GM21423 (cell line): ENCODE measurements at regions not wholly inside any gene's neighbourhood (a gene's known extent, or its start where the extent isn't known, plus 50 kb on each side); places are given as distances from the start of the nearest gene placed in this dataset.
"Not testable (repeated sequence)": the region's sequence is repeated elsewhere in the genome, so short reads cannot be mapped to it uniquely, and the experiment has no call there.

Source experiments
- ATAC-seq: cut with Tn5 transposase; IDR thresholded peaks from one replicate; pipeline ENCODE4 v1.9.1; 2021; ENCODE audit warnings: mild to moderate bottlenecking, moderate library complexity; ENCODE audit not compliant: unreplicated experiment

DNA sequence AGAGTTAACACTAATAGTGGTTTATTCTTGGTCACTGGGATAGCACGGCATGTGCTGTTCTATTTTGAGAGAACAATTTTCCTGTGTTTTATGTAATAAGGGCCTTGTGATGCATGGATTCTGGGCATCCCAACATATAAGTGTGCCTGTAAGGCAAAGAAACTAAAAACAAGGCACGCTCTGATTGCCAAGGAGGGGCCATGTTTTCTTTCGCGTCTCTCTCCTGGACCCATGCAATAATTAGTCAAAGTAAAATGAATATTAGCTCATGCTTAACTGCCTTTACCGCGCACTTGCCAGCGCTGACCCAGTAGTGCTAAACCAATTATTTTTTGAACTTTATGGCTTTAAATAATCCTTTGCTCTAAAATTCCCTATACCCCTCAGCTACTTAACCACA lies 140.9 kb downstream of the PSAT1 start:
- no peak for ATAC-seq

DNA sequence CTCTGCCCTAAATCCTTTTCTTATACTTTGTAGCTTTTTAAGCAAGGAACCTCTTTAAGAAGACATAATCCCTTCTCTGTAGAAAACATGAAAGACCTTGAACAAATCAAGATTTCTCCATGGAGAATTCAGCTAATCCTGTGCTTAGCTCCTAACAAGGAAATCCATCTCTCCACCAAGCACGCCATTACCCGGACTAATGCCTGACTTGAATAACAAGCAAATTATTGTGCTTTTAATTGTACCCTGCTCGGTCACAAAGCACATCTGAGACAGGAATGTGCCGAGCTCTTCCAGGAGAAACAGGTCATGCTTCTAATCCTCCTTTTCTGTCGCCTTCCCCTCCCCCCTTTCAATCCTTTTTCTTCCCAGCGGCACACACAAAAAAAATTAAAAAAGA lies 141.3 kb downstream of the PSAT1 start:
- ATAC-seq, result no peak

DNA sequence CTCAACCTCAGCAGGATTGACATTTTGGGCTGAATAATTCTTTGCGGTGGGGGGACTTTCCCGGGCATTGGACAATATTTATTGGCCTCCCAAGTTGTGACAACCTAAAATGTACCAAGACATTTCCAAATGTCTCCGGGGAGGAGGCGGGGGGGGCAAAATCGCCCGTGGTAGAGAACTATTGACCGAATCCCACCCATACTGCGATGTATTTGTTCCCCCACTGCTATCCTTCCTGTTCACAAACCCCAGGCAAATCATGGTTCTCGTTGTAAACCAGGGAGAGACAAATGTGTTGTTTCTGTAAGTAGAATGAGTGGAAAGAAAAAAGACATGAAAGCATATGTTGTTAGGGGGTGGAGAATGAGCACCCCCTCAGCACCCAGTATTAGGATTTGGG lies 141.9 kb downstream of the PSAT1 start:
- no peak for ATAC-seq

DNA sequence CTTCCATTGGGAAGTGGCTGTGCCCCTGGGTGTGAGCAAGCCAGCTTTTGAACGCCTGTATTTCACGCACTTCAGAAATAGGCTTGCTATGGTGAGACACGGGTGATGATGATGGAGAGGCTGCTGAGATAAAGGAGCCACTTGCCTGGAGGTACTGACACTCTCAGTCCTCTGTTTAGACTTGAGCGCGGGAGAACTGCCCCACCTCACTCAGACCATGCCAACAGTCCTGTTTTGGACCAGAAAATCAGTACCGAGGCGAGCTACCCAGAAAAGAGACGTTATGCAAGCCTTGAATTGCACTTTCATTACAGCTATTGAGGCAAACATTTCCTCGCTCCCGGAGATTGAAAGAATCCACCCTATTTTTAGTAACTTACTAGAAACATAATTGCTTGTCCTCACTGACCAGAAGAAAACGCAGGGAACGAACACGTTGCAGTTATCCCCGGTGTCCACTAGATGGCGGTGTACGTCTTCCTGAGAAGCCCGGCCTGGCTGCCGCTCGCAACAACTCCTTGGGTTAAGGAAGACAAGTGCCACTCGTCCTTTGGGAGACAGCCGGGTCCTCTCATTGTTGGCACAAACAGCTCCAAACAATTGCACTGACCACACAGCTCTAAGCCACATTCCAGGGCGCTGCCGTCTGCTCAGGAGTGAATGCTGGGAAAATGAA lies 142.4 kb downstream of the PSAT1 start:
- peak; percentile 85 for ATAC-seq

DNA sequence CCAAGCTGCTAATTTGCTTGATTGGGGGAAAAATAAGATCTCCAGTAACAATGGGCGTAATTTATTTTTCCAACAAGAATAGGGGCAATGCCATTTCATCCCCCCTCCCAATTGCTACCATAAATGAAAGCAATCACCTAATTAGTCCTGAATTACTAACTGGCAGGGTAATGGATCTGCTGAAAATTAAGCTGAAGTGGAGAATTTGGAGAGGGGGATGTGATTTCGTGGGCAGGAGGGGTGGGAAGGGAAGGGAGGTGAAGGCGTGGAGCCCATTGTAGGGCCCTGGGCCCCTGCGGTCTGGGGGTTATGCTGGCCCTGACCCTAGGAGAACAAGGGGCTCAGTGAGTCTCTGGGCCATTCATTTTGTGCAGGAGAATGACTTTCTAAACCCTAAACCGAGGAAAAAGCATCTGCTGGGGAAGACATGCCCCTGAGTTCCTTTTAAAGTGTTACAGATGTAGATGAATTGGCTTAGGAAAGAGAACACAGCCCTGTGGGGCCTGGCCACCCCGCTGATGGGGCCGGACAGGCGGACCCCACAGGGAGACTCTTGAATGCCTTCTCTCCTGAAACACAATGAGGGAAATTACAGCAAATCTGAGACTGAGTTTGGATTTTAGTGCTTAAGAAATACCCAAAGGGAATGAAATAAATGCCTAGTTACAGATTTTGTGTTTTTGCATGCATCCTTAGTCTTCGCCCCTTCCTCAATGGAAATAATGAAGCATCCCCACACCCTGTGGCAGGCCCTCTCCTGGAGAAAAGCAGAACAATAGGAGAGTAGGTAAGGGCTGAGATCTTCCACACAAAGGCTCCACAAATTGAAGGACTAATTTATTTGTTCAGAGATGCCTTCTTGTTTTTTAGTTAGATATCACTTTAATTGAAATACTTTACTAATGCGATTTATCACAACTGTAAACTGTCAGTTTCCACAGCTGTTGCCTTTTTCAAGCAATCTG lies 143.2 kb downstream of the PSAT1 start:
- ATAC-seq, result no peak

DNA sequence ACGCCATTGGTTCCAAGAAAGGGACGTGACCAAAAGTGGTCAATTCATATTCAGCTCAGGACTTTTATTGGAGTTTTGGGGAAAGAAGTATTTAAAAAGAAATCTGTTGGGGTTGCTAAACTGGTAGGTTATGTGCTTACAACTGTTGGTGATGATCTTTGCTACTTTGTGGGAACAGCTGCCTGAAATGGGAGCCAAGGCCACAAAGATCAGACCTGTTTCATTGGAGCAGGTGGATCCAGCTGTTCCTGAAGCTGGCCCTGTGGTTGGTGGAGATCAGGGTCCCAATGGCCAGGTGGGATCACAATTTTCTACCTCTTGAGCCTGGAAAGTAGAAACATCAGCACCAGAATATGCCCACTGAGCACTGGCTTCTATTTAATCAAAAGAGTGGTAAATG lies 144.5 kb downstream of the PSAT1 start:
- no peak for ATAC-seq

DNA sequence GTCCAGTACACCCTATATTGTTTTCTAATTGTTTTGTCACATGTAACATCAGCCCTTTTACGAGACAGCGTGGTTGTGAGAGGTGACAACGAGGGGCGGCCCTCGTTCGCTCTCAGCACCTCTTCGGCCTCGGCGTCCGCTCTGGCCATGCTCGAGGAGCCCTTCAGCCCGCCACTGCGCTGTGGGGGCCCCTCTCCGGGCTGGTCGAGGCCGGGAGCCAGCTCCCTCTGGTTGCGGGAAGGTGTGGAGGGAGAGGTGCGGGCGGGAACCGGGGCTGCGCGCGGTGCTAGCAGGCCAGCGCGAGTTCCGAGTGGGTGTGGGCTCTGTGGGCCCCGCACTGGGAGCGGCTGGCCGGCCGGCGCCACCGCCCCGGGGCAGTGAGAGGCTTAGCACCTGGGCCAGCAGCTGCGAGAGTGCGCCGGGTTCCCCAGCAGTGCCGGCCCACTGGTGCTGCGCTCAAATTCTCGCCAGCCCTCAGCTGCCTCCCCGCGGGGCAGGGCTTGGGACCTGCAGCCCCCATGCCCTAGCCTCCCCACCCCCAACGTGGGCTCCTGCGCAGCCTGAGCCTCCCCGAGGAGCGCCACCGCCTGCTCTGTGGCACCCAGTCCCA lies 145.0 kb downstream of the PSAT1 start:
- ATAC-seq, result no peak

DNA sequence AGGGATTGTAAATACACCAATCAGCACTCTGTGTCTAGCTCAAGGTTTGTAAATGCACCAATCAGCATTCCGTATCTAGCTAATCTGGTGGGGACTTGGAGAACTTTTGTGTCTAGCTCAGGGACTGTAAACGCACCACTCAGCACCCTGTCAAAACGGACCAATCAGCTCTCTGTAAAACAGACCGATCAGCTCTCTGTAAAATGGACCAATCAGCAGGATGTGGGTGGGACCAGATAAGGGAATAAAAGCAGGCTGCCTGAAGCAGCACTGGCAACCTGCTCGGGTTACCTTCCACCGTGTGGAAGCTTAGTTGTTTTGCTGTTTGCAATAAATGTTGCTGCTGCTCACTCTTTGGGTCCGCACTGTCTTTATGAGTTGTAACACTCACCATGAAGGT lies 145.7 kb downstream of the PSAT1 start:
- ATAC-seq, result not testable (repeated sequence)

DNA sequence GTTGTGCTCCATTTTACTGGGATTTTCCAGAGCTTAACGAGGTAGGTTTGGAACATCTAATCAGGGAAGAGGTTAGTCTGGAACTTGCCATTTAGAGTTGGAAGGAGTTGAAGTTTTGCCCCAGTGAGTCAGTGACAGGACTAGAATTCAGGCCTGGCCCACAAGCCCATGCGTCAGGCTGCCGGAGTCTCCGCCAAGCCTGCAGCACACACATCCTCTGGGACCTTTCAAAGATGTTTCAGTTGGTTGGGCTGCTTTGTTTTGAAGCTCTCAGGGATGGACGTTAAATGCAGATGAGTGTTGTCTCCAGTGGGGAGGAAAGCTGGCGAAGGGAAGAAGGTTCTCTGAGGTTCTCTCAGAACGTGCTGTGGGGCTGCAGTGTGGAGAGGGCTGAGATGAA lies 147.0 kb downstream of the PSAT1 start:
- ATAC-seq, result no peak

DNA sequence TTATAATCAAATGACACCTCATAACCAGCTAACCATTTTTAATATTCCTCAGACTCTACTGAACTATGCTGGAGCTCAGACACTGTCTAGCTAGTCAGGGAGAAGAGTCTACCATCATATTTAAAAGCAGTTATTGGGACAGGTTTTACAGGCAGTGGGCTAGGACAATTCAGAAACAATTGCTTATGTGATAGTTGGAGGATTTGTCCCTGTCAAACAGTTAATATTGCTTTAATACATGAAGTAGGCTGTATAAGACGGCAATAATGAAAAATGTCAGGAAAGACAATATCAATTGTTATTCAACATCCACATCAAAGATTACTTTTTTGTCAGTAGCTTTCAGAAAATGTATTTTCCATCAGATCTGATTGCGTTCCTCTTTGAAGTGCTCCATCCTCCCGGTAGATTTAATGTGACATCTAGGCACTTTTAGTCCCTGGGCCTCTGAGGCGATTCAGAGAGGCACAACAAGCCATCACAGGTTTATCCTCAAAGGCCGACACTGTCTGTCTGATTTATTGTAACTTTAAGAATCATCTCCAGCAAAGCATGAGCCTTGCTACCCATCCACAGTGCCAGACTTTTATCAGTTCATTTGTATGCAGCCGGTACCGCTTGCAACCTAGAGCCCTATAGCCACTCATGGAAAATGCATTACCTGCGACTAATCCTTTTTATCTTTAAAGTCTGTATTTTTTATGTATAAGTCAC lies 152.2 kb downstream of the PSAT1 start:
- no peak for ATAC-seq

DNA sequence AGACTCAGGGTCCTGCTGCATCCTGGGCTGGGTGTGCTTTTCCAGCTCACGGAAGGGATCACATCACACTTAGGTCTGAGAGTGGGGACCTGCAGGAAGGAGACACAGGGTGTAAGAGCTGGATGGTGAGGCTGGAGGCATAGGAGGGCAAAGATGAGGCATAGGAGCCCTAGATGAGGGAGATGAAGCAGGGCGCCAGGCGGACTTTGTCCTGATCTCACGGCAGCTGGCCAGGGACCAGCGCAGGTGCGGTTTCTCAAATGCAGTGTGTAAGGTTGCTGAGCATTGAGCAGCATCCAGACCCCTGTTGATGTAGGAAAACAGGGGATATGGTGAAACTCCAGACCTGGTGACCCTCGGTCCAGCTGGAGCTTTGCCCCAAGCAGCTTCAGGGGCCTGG lies 156.5 kb downstream of the PSAT1 start:
- ATAC-seq, result no peak

DNA sequence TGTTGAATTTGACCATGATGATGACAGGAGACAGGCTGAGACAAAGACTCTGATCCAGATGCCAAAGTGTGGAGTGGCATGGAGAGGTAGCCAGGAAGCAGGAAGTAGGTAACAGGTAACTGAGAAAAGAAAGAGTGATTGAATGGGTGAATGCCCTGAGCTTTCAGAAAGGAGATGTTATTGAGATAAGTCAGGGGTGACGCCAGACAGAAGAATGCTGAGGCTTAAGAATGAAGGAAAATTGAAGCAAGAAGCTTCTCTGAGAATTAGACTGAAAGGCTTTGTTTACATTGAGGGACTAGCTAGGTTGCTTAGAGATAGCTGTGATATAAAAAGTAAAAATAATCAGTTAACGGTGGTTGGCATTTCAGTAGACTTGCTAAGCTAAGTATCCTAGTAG lies 165.7 kb downstream of the PSAT1 start:
- no peak for ATAC-seq

DNA sequence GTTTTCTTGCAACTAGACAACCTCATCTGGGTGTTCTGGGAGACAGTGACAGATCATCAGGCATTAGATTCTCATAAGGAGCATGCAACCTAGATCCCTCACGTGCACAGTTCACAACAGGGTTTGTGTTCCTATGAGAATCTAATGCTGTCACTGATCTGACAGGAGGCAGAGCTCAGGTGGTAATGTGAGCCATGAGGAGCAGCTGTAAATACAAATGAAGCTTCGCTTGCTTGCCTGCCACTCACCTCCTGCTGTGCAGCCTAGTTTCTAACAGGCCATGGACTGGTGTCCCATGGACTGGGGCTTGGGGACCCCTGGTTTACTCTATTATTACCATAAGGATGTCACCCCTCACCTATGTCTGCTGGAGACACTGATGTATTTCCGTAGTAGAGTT lies 166.8 kb downstream of the PSAT1 start:
- no peak for ATAC-seq

DNA sequence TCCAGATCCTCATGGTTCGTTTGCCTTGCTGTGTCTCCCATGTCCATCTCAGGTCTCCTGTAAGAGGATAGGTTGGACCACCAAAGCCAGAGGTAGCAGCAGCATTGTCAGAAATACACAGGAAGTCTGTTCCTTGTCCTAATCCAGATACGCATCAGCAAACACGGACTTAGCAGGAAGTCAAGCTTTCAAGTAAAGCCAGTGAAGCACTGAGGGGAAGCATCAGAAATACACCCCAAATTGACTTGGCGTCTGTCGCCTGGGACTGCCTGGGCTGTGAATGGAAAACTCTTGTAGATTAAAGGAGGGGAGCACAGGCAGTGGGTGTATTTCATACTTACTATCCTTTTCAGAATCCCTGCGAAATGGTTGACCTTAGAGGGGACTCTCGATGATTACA lies 171.3 kb downstream of the PSAT1 start:
- ATAC-seq, result no peak

DNA sequence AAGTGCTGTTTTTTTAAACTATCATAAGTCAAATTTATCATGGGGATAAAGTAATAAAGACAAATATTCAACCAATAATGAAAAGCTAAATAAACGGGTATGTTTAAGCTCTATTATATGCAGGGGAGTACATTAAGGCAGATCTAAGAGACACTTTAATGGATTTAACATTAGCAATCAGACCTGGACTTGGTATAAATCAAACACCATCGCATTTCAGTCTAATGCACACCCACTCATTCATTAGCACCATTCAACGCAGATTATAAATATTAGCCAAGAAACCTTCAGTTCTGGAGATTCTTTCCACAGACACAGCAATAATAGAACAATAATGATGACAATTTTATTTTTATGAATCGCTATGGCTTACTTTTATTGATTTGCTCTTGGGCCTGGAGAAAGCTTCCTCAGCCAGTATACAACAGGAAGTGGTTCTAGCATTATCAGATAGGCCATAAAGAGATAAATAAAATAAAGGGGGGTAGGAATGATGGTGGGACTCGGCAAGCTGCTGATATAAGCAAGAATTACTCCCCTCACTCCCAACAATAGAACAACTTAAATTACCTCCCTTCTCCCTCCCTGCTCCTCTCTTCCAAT lies 172.2 kb downstream of the PSAT1 start:
- ATAC-seq, result no peak

DNA sequence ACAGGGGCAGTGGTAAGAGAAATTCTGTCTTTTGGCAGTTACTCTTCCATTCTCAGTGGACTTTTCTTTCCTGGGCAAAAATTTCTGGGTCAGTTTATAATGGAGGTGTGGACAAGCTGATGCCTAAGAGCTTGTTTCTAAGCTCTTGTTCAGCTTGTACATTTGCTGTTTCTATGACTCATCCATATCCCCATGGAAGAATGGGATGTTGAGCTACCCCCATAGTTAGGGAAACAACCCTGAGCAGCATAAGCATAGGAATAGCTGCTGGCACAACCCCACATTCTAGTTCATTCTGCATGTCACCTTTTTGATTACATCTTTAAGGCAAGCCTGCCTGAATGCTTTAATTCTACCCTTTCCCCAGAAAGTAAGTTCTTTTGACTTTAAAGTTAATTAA lies 173.3 kb downstream of the PSAT1 start:
- ATAC-seq, result no peak

DNA sequence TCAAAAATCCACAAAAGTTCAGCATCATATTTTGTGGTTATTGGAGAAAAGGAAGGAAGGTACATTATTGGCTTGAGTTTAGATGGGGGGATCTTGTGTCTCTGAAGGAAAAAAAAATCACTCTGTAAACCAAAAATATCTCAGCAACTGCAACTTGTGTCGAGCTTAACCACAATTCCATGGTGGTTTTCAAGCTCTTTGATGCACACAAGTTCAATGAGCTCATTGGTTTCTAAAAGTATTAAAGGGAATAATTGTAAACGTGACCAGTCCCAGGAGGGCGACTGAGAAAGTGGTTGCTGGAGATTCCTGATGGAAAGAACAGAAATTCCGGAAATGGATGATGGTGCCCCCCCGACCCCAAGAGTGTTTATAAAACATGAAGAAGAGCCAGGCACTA lies 173.8 kb downstream of the PSAT1 start:
- no peak for ATAC-seq

DNA sequence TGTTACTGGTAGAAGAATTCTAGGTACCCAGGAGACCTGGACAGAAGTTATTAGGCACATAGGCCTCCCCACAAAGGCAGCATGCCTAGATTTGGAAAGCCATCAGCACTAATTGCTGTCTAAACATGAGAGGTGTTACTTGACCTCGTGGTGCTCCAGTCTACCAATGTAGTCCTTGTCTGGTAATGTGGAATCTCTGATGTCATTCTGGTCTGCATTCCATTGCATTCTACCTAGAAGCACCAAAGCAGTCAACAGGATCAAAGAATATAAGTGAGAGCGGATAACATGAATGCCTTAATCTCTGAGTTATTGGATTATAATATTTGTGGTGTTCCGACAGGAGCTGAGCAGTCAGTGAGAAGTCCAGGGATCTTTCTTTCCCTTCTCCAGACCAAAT lies 175.2 kb downstream of the PSAT1 start:
- no peak for ATAC-seq

DNA sequence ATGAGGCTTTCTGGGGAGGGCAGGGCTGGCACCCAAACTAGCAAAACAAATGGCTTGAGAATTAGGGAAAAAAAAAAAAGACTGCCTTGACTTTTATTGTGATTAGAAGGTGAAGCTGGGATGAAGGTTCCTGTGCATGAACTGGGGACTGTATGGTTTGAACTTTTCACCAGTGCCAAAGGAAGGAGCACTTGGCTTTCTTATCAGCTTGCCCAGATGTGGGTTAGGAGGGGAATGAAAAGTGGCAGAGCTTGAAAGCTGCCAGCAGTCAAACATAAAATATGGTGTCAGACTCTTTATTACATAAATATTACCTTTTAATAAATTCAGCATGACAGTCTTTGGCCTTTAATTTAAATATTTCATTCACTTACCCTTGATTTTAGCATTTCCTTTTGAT lies 182.5 kb downstream of the PSAT1 start:
- no peak for ATAC-seq

DNA sequence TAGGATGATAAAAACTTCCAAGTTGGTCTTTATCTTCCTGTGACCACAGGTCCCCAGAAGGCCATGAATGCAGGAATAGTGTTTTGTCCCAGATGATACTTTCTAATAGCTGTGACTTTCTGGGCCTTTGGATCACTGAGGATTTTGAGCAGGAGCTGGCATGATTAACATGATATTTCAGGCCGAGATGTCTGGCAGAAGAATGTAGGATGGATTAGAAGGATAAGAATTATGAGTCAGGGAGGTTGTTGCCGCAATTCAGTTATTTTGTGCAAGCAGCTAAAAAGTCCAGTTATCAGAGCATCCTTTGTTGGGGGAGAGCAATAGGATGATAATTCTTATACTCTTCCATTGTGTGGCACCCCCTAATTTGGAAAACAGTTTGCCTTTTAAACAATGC lies 189.7 kb downstream of the PSAT1 start:
- no peak for ATAC-seq

DNA sequence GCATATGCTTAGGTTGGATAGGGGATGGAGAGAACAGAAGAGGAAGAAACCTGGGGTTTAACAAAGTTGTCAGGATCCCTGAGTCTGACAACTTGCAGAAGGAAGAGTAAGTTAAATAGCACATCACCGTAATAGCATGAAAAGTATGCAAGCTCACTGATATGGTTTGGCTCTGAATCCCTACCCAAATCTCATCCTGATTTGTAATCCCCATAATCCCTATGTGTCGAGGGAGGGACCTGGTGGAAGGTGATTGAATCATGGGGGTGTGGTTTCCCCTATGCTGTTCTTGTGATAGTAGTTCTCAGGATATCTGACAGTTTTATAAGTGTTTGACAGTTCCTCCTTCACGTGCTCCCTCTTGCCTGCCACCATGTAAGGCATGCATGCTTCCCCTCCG lies 193.3 kb downstream of the PSAT1 start:
- ATAC-seq, result no peak
